DMS79 (cell line): ENCODE measurements at regions not wholly inside any gene's neighbourhood (a gene's known extent, or its start where the extent isn't known, plus 50 kb on each side); places are given as distances from the start of the nearest gene placed in this dataset.
"Not testable (repeated sequence)": the region's sequence is repeated elsewhere in the genome, so short reads cannot be mapped to it uniquely, and the experiment has no call there.

ENCODE experiments used
- DNase-seq: peaks from one replicate; lab custom pipeline; 2025; lab: John Stamatoyannopoulos, UW

DNA sequence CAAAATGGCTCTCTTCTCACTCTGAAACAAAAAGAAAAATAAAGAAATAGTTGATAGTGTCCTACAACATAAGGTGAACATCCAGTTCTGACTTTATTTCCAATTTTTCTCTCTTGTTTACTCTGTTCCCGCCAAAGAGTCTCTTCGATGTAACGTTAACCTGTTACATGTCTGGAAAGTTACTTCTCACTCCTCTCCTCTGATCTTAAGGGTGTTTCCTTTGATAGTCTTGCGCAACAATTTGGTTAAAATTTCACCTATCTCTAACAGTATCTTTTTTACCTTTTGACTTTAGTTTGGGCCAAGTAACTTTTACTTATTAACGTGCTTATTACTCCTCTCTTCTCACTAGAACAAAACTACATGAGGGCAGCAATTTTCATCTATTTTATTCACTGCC is 1450.2 kb downstream of the BRINP3 start:
- no peak for DNase-seq

GRCh38 chr1:189033169-189033568 is 1444.5 kb downstream of the BRINP3 start:
- no peak for DNase-seq

- no peak for DNase-seq
Observed at GRCh38 chr1:189036628-189037027, 1441.0 kb downstream of the BRINP3 start.

GRCh38 chr1:189046127-189046526 is 1431.5 kb downstream of the BRINP3 start:
- no peak for DNase-seq

- DNase-seq, result no peak
Observed at GRCh38 chr1:189084811-189085210, 1392.9 kb downstream of the BRINP3 start.

GRCh38 chr1:189103956-189104355 is 1373.7 kb downstream of the BRINP3 start:
- no peak for DNase-seq

DNA sequence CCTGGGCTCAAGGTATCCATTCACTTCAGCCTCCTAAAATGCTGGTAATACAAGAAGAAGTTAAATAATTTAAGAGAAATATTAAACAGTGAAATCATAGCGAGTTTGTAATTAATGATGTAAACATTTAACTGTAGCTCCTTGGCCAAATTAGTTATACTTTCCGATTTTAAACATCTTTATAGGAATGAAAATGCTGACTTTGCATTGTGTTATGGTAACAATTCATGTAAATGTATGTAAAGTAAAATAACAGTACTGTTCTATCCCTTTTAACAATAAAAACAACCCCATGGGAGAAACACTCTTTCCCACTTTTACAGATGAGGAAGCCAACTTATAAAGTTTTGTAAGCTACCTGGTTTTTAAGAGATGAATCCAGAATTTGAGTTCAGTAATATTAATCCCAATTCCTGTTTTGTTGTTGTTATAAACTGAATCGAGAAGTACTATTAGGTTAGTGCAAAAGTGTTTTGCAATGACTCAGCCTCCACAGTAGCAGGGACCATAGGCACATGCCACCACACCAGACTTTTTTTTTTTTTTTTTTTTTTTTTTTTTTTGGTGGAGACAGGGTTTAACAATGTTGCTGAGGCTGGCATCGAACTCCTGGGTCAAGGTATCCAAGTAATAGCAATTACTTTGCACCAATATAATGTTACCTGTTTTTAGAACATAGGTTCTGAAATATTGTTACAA is 1360.4 kb downstream of the BRINP3 start:
- no peak for DNase-seq

GRCh38 chr1:189121941-189122340 is 1355.7 kb downstream of the BRINP3 start:
- no peak for DNase-seq

DNA sequence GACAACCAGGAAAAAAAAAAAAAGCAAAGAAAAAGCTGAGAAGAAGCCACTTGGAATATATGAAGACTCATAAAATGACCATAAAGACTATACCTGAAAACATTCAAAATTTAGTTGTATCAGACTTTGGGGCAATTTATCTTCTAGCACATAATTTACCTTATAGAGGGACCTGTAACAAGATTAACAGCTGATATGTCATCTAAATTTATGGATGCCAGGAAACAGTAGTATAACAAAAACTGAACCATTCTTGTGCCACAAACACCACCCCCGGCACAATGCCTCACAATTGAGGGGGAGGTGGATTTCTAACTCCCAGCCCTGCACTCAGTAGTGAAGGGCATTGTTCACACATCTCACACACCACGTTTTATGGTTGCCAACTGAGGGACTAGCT is 1352.0 kb downstream of the BRINP3 start:
- no peak for DNase-seq

DNA sequence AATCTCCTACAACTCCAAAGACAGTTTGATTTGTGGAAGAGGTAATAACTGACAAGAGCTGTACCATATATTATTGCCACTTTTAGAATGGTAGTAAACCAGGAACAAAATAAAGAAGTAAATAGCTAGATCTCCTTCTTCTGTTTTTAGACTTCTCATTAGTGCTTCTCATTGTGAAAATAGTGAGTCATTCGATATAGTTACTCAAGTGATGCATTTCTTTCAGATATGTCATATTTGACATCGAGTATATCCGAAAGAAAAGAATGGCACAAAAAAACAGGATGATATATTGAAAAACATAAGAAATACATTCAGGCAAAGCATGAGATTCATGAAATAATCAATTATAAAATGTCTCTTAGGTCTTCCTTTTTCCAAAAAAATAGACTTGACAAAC is 1346.1 kb downstream of the BRINP3 start:
- DNase-seq, result no peak

DNA sequence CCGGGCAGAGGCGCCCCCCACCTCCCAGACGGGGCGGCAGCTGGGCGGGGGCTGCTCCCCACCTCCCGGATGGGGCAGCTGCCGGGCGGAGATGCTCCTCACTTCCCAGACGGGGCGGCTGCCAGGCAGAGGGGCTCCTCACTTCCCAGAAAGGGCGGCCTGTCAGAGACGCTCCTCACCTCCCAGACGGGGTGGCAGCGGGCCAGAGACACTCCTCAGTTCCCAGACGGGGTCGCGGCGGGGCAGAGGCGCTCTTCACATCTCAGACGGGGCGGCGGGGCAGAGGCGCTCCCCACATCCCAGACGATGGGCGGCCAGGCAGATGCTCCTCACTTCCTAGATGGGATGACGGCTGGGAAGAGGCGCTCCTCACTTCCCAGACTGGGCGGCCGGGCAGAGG is 1337.9 kb downstream of the BRINP3 start:
- DNase-seq, result not testable (repeated sequence)

DNA sequence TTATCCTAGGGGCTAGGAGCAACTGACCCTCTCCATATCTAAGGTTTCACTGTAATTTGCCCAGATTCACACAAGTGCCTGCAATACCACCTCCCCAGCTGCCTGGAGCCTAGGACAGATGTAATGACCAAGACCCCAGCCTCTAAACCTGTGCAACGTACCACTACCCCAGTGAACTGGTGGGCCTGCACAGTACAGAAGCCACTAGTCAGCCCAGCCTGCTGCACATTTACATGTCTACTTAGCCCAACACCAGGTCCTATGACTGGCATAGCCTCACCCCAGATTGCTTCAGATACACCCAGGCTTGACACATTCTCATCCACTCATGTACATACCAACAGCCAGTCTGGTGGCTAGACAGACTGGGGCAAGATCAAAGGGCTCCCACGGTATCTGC is 1336.6 kb downstream of the BRINP3 start:
- no peak for DNase-seq

DNA sequence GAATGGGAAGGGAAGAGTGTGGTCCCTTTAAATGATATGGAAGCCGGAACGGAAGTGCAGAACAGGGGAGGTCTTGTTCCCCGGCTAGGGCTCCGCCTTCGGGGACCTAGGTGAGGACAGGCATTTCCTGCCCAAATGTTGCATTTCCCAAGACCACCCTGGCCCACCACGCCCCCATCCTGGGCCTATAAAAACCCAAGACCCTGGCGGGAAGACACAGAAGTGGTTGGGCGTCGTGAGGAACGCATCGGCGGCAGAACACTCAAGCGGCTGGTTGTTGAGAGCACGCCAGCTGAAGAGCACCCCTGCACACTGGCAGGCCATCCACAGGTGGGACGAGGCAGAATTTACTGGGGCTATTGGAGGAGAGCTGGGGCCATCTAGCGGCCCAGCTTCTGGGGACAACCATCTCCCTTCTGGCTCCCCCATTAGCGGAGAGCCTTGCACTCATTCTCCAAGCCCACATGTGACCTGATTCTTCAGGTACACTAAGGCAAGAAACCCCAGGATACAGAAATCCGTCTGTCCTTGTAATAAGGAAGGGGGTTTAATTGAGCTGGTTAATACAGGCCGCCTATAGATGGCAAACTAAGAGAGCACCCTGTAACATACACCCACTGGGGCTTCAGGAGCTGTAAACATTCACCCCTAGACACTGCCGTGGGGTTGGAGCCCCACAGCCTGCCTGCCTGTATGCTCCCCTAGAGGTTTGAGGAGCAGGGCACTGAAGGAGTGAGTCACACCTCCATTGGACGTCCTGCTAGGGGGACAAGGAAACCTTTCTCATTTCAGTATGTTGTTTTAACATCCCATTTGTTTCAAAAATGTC is 1327.9 kb downstream of the BRINP3 start:
- no peak for DNase-seq

GRCh38 chr1:189150624-189151023 is 1327.0 kb downstream of the BRINP3 start:
- no peak for DNase-seq

DNA sequence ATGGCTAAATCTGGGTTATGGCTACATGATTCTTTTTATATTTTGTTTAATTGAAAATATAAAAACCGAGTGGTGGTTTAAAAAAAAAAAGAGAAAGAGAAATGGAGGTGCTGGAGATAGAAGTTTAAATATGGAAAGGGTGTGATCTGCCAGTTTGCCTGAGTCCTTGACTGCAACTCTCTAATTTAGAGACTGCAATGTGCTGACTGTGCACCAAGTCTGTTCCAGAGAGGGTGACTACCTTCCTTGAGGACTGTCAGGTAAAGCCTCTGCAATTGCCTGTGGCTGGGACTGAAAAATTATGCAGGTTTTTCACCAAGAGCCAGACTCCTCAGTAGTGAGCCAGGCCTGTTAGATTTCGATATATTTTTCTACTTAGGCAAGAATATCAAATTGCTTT is 1326.3 kb downstream of the BRINP3 start:
- DNase-seq, result no peak

DNA sequence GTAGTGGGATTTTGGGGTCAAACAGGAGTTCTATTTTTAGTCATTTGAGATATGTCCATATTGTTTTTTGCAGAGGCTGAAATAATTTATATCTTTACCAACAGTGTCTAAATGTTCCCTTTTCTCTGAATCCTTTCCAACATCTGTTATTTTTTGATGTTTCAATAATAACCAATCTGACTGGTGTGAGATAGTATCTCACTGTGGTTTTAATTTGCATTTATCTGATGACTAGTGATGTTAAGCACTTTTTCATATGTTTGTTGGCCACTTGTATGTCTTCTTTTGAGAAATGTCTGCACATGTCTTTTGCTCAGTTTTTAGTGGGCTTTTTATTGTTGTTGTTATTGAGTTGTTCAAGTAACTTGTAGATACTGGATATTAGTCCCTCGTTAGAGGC is 1325.0 kb downstream of the BRINP3 start:
- no peak for DNase-seq

DNA sequence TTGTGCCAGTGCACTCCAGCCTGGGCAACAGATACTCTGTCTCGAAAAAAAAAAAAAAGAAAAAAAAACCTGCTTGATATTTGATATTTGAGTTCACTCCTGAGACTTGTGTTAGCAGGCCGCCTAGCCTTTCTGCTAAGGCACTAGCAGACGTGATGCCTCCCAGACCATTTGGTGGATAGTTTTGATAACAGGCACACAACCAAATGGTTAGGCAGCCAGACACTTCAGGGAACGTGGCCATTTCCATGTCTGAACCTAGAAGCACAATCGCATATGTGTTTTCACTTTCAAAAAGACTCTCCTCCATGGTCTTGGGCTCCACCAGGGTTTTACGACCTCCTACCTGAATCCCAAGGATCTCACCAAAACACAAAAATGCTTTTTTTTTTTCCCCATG is 1319.5 kb downstream of the BRINP3 start:
- DNase-seq, result no peak

DNA sequence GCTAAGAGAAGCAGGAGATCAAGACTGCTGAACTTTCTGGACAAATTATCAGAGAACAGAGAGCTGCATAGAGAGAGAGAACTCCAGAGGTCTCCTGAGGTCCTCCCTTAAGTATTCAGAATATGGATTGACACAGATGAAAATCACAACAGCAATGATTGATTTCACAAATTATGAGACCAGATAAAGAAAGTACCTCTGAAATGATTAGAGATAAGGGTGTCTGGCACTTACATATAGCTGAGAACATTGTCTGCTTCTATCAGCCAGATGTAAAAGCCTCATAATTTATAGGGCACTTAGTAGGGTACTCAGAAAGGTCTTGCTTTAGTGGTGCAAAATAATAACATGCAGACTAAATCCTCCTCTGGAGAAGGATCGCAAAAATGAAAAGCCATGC is 1301.8 kb downstream of the BRINP3 start:
- DNase-seq, result no peak

DNA sequence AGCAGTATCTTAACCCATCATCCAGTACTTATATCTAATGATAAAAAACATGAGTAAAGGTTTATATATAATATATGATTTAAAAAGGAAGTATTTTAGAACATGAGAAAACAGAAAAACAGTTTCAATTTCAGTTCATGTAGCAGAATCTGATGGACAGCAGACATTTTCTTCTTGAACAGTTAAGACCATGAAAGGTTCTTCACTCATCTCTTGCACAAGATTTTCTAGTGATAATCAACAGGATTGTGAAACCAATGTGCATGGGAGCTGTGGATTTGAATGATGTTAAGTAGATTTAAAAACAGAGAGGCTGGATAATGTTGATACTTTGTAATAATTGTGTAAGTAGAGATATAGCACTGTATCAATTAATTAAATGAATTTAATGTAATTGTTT is 1297.6 kb downstream of the BRINP3 start:
- DNase-seq, result no peak

DNA sequence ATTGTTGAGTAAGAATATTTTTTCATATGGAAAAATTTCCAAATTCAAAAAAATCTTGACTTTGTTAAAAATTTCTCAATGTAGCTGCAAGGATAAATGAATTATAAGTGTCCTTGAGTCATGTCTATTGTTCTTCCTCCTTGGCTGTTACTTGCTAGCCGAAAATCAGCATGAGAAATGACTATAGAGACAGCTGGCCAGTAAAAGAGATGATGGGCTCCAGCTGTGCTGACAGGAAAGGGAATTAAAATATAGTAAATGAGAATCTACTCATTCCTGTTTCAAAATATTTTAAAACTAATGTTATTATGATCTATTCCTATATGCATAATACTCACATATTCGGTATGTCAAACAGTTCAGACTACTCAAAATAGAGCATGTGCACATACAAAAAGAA is 1292.6 kb downstream of the BRINP3 start:
- DNase-seq, result no peak

- DNase-seq, result no peak
Observed at GRCh38 chr1:189192741-189193520, 1284.7 kb downstream of the BRINP3 start.

- no peak for DNase-seq
Observed at GRCh38 chr1:189205863-189206262, 1271.8 kb downstream of the BRINP3 start.

GRCh38 chr1:189206617-189207016 is 1271.0 kb downstream of the BRINP3 start:
- no peak for DNase-seq
